NAMALWA (cell line): ENCODE measurements at regions not wholly inside any gene's neighbourhood (a gene's known extent, or its start where the extent isn't known, plus 50 kb on each side); places are given as distances from the start of the nearest gene placed in this dataset.

Experiments
- DNase-seq: peaks from one replicate; pipeline ENCODE4 v3.0.0-alpha.2; 2015; ENCODE audit warnings: low spot score

GRCh38 chr12:25827141-25827540 lies 131.3 kb upstream of the RASSF8 start:
- DNase-seq = no peak

GRCh38 chr12:25827747-25828146 lies 130.7 kb upstream of the RASSF8 start:
- DNase-seq = no peak

GRCh38 chr12:25828188-25828587 lies 130.3 kb upstream of the RASSF8 start:
- no peak for DNase-seq

- no peak for DNase-seq
These were observed 129.3 kb upstream of the RASSF8 start for GRCh38 chr12:25829192-25829591.

- no peak for DNase-seq
These were observed 128.0 kb upstream of the RASSF8 start for GRCh38 chr12:25830456-25830855.

- DNase-seq = no peak
These were observed 124.8 kb upstream of the RASSF8 start for GRCh38 chr12:25833657-25834056.

GRCh38 chr12:25835385-25835784 lies 123.1 kb upstream of the RASSF8 start:
- no peak for DNase-seq

- no peak for DNase-seq
These were observed 120.5 kb upstream of the RASSF8 start for GRCh38 chr12:25838007-25838406.

GRCh38 chr12:25839470-25839869 lies 119.0 kb upstream of the RASSF8 start:
- DNase-seq = no peak

GRCh38 chr12:25840678-25841465 lies 117.6 kb upstream of the RASSF8 start:
- no peak for DNase-seq

- no peak for DNase-seq
These were observed 116.2 kb upstream of the RASSF8 start for GRCh38 chr12:25842254-25842653.

- DNase-seq = no peak
These were observed 114.5 kb upstream of the RASSF8 start for GRCh38 chr12:25843976-25844375.

GRCh38 chr12:25845415-25845814 lies 113.1 kb upstream of the RASSF8 start:
- DNase-seq = no peak

- DNase-seq = no peak
These were observed 105.7 kb upstream of the RASSF8 start for GRCh38 chr12:25852792-25853191.

- DNase-seq = no peak
These were observed 105.0 kb upstream of the RASSF8 start for GRCh38 chr12:25853316-25854095.

- no peak for DNase-seq
These were observed 103.5 kb upstream of the RASSF8 start for GRCh38 chr12:25854991-25855390.

GRCh38 chr12:25855716-25856115 lies 102.8 kb upstream of the RASSF8 start:
- DNase-seq = no peak

- DNase-seq = no peak
These were observed 98.5 kb upstream of the RASSF8 start for GRCh38 chr12:25859976-25860375.

- no peak for DNase-seq
These were observed 97.3 kb upstream of the RASSF8 start for GRCh38 chr12:25861226-25861625.

- no peak for DNase-seq
These were observed 93.9 kb upstream of the RASSF8 start for GRCh38 chr12:25864306-25865276.

- DNase-seq = no peak
These were observed 91.7 kb upstream of the RASSF8 start for GRCh38 chr12:25866586-25867378.
